ENCODE measurements at regions not wholly inside any gene's neighbourhood (a gene's known extent, or its start where the extent isn't known, plus 50 kb on each side); places are given as distances from the start of the nearest gene placed in this dataset.

GRCh38 chr14:71451501-71451900, 480.7 kb upstream of the RGS6 start:
- H3K27me3 ChIP-seq, result no peaks in the 10 kb centered on the region
- in situ Hi-C loops (cut with MboI; ENCODE audit: low sequenced_read_pairs in 4 of 4) (no loop called here), intact Hi-C loops (cut with DNase I; ENCODE audit: low total_unique reads) (no loop called here)
- TF ChIP-seq CTCF (IDR thresholded peaks at IDR 0.05 in 4 of 5, conservative IDR thresholded peaks at IDR 0.05 in 1 of 5) (no peak), POLR2A (IDR thresholded peaks at IDR 0.05) (no peak)
- no peak for DNase-seq
- no peak overlapping the region for H3K27ac ChIP-seq
- H3K36me3 ChIP-seq, result no peaks in the 10 kb centered on the region
- no peaks in the 10 kb centered on the region for H3K9me3 ChIP-seq
- no peaks in the 10 kb centered on the region for H3K4me1 ChIP-seq
- no peak for ATAC-seq
- no peak overlapping the region for H3K4me3 ChIP-seq

- in situ Hi-C loops (cut with MboI; ENCODE audit: low sequenced_read_pairs in 4 of 4), result no loop called here
- no peaks in the 10 kb centered on the region for H3K9me3 ChIP-seq
- no peaks in the 10 kb centered on the region for H3K36me3 ChIP-seq
- intact Hi-C loops (cut with DNase I; ENCODE audit: low total_unique reads), result no loop called here
- TF ChIP-seq CTCF (IDR thresholded peaks at IDR 0.05 in 4 of 5, conservative IDR thresholded peaks at IDR 0.05 in 1 of 5), result no peak
- TF ChIP-seq POLR2A (IDR thresholded peaks at IDR 0.05), result no peak
- H3K27me3 ChIP-seq, result no peaks in the 10 kb centered on the region
- H3K4me3 ChIP-seq, result no peak overlapping the region
- ATAC-seq (no peak), DNase-seq (no peak)
- no peak overlapping the region for H3K27ac ChIP-seq
- H3K4me1 ChIP-seq, result no peaks in the 10 kb centered on the region
Measured at GRCh38 chr14:71452539-71452938, 479.7 kb upstream of the RGS6 start.

- in situ Hi-C loops (cut with MboI; ENCODE audit: low sequenced_read_pairs in 4 of 4), result no loop called here
- no peak for TF ChIP-seq POLR2A (IDR thresholded peaks at IDR 0.05)
- no peak for TF ChIP-seq CTCF (IDR thresholded peaks at IDR 0.05 in 4 of 5, conservative IDR thresholded peaks at IDR 0.05 in 1 of 5)
- Histone ChIP-seq H3K4me1 (no peaks in the 10 kb centered on the region), H3K36me3 (no peaks in the 10 kb centered on the region), H3K27ac (no peak overlapping the region), H3K9me3 (no peaks in the 10 kb centered on the region), H3K27me3 (no peaks in the 10 kb centered on the region), H3K4me3 (no peak overlapping the region)
- intact Hi-C loops (cut with DNase I; ENCODE audit: low total_unique reads), result no loop called here
- ATAC-seq, result no peak
- DNase-seq, result no peak
Measured at GRCh38 chr14:71452987-71453386, 479.2 kb upstream of the RGS6 start.

GRCh38 chr14:71454010-71454409, 478.2 kb upstream of the RGS6 start:
- H3K36me3 ChIP-seq, result no peaks in the 10 kb centered on the region
- no peaks in the 10 kb centered on the region for H3K4me1 ChIP-seq
- intact Hi-C loops (cut with DNase I; ENCODE audit: low total_unique reads), result no loop called here
- DNase-seq (no peak), ATAC-seq (no peak)
- H3K27me3 ChIP-seq, result no peaks in the 10 kb centered on the region
- no peak overlapping the region for H3K4me3 ChIP-seq
- no peak for TF ChIP-seq CTCF (IDR thresholded peaks at IDR 0.05 in 4 of 5, conservative IDR thresholded peaks at IDR 0.05 in 1 of 5)
- no peak for TF ChIP-seq POLR2A (IDR thresholded peaks at IDR 0.05)
- H3K27ac ChIP-seq, result no peak overlapping the region
- H3K9me3 ChIP-seq, result no peaks in the 10 kb centered on the region
- in situ Hi-C loops (cut with MboI; ENCODE audit: low sequenced_read_pairs in 4 of 4), result no loop called here

- TF ChIP-seq POLR2A (IDR thresholded peaks at IDR 0.05), result no peak
- TF ChIP-seq CTCF (IDR thresholded peaks at IDR 0.05 in 4 of 5, conservative IDR thresholded peaks at IDR 0.05 in 1 of 5), result no peak
- intact Hi-C loops (cut with DNase I; ENCODE audit: low total_unique reads), result no loop called here
- Histone ChIP-seq H3K4me1 (no peaks in the 10 kb centered on the region), H3K9me3 (no peaks in the 10 kb centered on the region), H3K36me3 (no peaks in the 10 kb centered on the region), H3K27me3 (no peaks in the 10 kb centered on the region), H3K27ac (no peak overlapping the region), H3K4me3 (no peak overlapping the region)
- ATAC-seq (no peak), DNase-seq (no peak)
- in situ Hi-C loops (cut with MboI; ENCODE audit: low sequenced_read_pairs in 4 of 4), result no loop called here
Measured at GRCh38 chr14:71454513-71455332, 477.5 kb upstream of the RGS6 start.

All from gastrocnemius medialis (tissue), 4 donors.